ENCODE measurements at regions not wholly inside any gene's neighbourhood (a gene's known extent, or its start where the extent isn't known, plus 50 kb on each side); places are given as distances from the start of the nearest gene placed in this dataset.

GRCh38 chr3:17979911-17980310, 237.5 kb upstream of the TBC1D5 start (continued):
- TF ChIP-seq TAF1 (IDR thresholded peaks at IDR 0.05; ENCODE audit: borderline replicate concordance, low read depth, low read length): no peak
- no peak for TF ChIP-seq MXI1 (IDR thresholded peaks at IDR 0.05; ENCODE audit: low read depth, low read length)
- TF ChIP-seq GATA2 (CRISPR knock-in tag; IDR thresholded peaks at IDR 0.05): no peak
- TF ChIP-seq JUND (IDR thresholded peaks at IDR 0.05): no peak

GRCh38 chr3:17979252-17979651, 236.8 kb upstream of the TBC1D5 start:
- H3K27me3 ChIP-seq (ENCODE audit: insufficient read depth): no peaks in the 10 kb centered on the region; the same call in 1 of the 2 replicates
- H3K27ac ChIP-seq (ENCODE audit: low read depth in 2 of 2, low read length in 1 of 2): no peak overlapping the region
- H3K4me1 ChIP-seq (ENCODE audit: control insufficient read depth in 1 of 2, insufficient read depth in 2 of 2, low read depth in 1 of 2, low read length in 1 of 2): peaks cover 0 to 6% of the 10 kb centered on the region in 2 experiments; a peak in 1 of 4 replicates
- H4K20me1 ChIP-seq (ENCODE audit: insufficient read depth): no peaks in the 10 kb centered on the region
- no peak overlapping the region for H3K4me3 ChIP-seq (ENCODE audit: low read depth in 2 of 2, low read length in 1 of 2)
- ChIA-PET POLR2A (no interaction called here), CTCF (interaction anchor here (1.4 to 2.2 kb wide), 4 partner anchors 9 to 112 kb away, joined by 3 to 6 read pairs (median 4); no protein-coding TSS in a partner anchor)
- H2AFZ ChIP-seq (ENCODE audit: low read depth): no peak overlapping the region
- H3K9ac ChIP-seq: no peak overlapping the region
- 30% methylated on average over 2 of the region's 2 CpGs for WGBS (ENCODE audit: low lambda C conversion rate)
- DNase-seq: no peak
- no peaks in the 10 kb centered on the region for H3K9me2 ChIP-seq
- TF ChIP-seq EP300 (IDR thresholded peaks at IDR 0.05; ENCODE audit: borderline replicate concordance in 1 of 2, low read depth in 1 of 2, low read length in 1 of 2) (no peak), RAD21 (IDR thresholded peaks at IDR 0.05; ENCODE audit: low read length) (peak; percentile 50), MXI1 (IDR thresholded peaks at IDR 0.05; ENCODE audit: low read depth, low read length) (no peak)
- no peaks in the 10 kb centered on the region for H3K36me3 ChIP-seq (replicated peaks in 1 of 2; ENCODE audit: control insufficient read depth in 1 of 2, insufficient read depth in 2 of 2, low read length in 1 of 2)
- no peaks in the 10 kb centered on the region for H3K79me2 ChIP-seq (ENCODE audit: insufficient read depth)
- no peaks in the 10 kb centered on the region for H3K9me3 ChIP-seq
- no peaks in the 10 kb centered on the region for H3F3A ChIP-seq (replicated peaks; ENCODE audit: insufficient read depth)
- no peak overlapping the region for H3K4me2 ChIP-seq

GRCh38 chr3:17974206-17974841, 231.9 kb upstream of the TBC1D5 start:
- H3K4me1 ChIP-seq (ENCODE audit: control insufficient read depth in 1 of 2, insufficient read depth in 2 of 2, low read depth in 1 of 2, low read length in 1 of 2): peaks cover 0 to 2% of the 10 kb centered on the region in 2 experiments; a peak in 1 of 4 replicates
- peak; percentile 3 for DNase-seq
- no peaks in the 10 kb centered on the region for H3K9me3 ChIP-seq
- no peaks in the 10 kb centered on the region for H3F3A ChIP-seq (replicated peaks; ENCODE audit: insufficient read depth)
- ChIA-PET CTCF (interaction anchor here (0.8 to 1.7 kb wide), 4 partner anchors 19 to 133 kb away, joined by 3 to 6 read pairs (median 4); no protein-coding TSS in a partner anchor), POLR2A (no interaction called here)
- no peak for TF ChIP-seq ELF1 (IDR thresholded peaks at IDR 0.05)
- peak; percentile 24; the same call in 1 of the 2 replicates for TF ChIP-seq CTCF (IDR thresholded peaks at IDR 0.05)
- peak; percentile 50 for TF ChIP-seq RAD21 (IDR thresholded peaks at IDR 0.05; ENCODE audit: low read length)
- TF ChIP-seq SMC3 (IDR thresholded peaks at IDR 0.05; ENCODE audit: low read depth, low read length): peak; percentile 24; the same call in 1 of the 2 replicates
- TF ChIP-seq RXRA (IDR thresholded peaks at IDR 0.05; ENCODE audit: borderline replicate concordance, low read depth): no peak
- no peak overlapping the region for H3K4me2 ChIP-seq
- no peak overlapping the region for H3K4me3 ChIP-seq (ENCODE audit: low read depth in 2 of 2, low read length in 1 of 2)
- no peak overlapping the region for H3K27ac ChIP-seq (ENCODE audit: low read depth in 2 of 2, low read length in 1 of 2)
- H3K79me2 ChIP-seq (ENCODE audit: insufficient read depth): no peaks in the 10 kb centered on the region
- no peaks in the 10 kb centered on the region for H3K9me2 ChIP-seq
- no peaks in the 10 kb centered on the region for H3K36me3 ChIP-seq (replicated peaks in 1 of 2; ENCODE audit: control insufficient read depth in 1 of 2, insufficient read depth in 2 of 2, low read length in 1 of 2)
- no peak overlapping the region for H2AFZ ChIP-seq (ENCODE audit: low read depth)
- H3K9ac ChIP-seq: no peak overlapping the region
- 55% methylated on average over 1 of the region's 1 CpG for whole genome bisulfite sequencing (ENCODE audit: low lambda C conversion rate)
- no peaks in the 10 kb centered on the region for H3K27me3 ChIP-seq (ENCODE audit: insufficient read depth)
- H4K20me1 ChIP-seq (ENCODE audit: insufficient read depth): no peaks in the 10 kb centered on the region

All from SK-N-SH (cell line).